NCI-H1417 (cell line): ENCODE measurements at regions not wholly inside any gene's neighbourhood (a gene's known extent, or its start where the extent isn't known, plus 50 kb on each side); places are given as distances from the start of the nearest gene placed in this dataset.

Experiments used
- DNase-seq, 3 experiments: peaks; one replicate each; lab custom pipeline; 2025; lab: John Stamatoyannopoulos, UW

GRCh38 chr13:32910530-32910929 lies 105.7 kb upstream of the KL start:
- no peak for DNase-seq

DNA sequence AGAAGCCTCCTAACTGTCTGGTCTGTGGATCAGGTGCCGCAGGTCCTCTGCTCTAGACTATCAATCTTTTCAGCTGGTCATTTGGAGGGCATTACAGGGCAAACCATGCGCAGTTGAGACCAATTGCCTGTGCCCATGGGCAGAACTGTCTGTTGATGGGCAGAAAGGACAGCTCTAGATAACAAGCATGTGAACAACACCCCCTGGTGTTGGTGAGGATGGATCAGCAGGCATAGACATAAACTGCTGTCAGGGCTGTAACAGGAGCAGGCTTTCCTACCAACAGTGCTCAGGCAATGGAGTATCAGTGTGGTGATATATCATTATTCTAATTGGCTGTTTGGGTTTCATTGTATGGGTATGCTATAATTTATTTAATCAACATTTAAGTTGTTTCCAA lies 104.7 kb upstream of the KL start:
- peak; percentile 2 to 71 (median 19) for DNase-seq

GRCh38 chr13:32914686-32915085 lies 101.5 kb upstream of the KL start:
- no peak for DNase-seq

GRCh38 chr13:32917504-32917903 lies 98.7 kb upstream of the KL start:
- no peak for DNase-seq

- DNase-seq: no peak
Observed at GRCh38 chr13:32923725-32924124, 92.5 kb upstream of the KL start.

DNA sequence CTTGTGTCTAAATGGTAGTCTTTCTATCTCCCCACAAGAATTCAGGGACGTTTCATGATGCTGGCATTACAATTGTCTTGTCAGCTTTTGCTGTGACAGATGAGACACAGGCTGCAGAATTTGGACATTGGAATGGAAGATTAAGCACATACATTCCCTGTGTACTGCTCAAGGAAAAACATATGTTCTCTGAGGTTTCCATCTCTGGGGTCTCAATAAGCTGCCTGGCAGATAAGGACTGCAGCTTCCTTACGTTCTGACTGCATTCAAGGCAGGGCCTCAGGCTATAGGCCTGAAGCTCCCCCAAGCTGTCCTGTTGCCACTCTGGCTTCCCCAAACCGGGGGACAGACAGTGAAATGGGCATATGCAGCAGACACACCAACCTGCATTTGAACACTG lies 91.3 kb upstream of the KL start:
- no peak for DNase-seq

DNA sequence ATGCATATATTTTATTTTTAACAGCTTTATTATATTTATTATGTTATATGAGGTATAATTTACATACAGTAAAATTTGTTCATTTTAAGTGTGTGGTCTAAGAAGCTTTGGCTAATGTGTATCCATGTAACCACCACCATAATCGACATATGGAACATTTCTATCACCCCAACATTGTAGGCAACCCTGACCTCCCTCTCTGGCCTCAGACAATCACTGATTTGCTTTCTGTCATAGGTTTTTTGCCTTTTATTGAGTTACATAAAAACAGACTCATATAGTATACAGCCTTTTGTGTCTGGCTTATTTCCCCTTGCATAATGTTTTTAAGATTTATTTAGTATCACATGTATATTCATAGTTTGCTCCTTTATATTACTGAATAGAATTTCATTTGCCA lies 90.7 kb upstream of the KL start:
- DNase-seq: no peak

DNA sequence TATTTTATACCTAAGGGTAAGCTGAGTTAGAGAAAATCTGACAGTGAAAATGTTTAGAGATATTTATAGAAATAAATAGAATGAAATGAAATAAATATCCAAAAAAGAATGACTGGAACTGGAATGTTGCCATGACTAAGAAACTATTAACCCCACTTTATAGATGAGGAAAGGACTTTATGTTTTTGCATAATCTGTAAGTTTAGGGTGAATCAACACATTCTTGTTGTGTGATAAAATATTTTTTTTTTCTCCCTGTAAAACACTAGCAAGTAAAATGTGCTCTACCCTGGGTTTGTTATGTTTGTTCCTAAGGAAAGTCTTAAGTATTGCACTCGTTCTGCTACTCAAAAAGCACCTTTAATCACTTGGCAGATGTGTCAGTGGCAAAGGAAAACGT lies 83.8 kb upstream of the KL start:
- DNase-seq: no peak

- DNase-seq: no peak
Observed at GRCh38 chr13:32936716-32937115, 79.5 kb upstream of the KL start.

GRCh38 chr13:32938314-32938713 lies 77.9 kb upstream of the KL start:
- DNase-seq: no peak

DNA sequence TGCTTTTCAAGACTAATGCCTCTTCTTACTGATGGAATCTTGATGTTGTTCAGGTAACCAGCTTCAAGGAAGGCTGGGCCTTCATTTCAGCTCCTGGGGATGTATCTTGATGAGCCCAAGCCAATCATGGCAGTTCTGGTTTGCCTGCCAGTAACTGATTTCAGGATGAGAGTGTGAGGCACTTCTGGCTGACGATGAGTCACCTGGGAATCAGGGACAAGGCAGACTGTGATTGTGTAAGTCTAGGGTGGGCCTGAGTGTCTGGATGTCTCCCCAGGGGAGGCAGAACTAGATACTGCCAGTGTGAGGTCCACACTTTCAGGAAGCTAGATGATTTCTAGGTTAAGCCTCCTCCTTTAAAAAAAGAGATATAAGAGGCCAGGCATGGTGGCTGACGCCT lies 77.3 kb upstream of the KL start:
- no peak for DNase-seq

GRCh38 chr13:32940601-32941000 lies 75.6 kb upstream of the KL start:
- peak in 1 of 3 experiments; percentile 26 for DNase-seq

- no peak for DNase-seq
Observed at GRCh38 chr13:32941368-32941767, 74.9 kb upstream of the KL start.

DNA sequence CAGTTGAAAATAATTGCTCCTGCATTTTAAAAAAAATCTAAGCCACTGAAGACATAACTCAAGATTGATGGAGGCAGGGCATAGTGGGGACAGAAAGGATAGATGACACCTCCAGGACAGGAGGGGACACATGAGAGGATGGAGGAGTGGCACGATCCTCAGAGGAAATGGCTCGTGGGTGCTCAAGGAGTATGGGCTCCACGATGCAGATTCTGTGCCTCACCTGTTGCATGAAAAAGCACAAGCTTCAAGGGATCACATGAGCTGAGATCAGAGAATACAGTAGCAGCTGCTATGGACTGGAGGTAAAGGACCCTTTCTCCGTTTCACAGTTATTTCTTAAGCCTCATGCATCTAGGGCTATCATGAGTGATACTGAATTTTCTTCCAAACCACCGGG lies 69.7 kb upstream of the KL start:
- no peak for DNase-seq

GRCh38 chr13:32947411-32948276 lies 68.6 kb upstream of the KL start:
- DNase-seq: peak; percentile 58 to 93 (median 58)

GRCh38 chr13:32949820-32950219 lies 66.4 kb upstream of the KL start:
- no peak for DNase-seq

- peak in 2 of 3 experiments; percentile 44 to 78 for DNase-seq
Observed at GRCh38 chr13:32951580-32951979, 64.6 kb upstream of the KL start.

DNA sequence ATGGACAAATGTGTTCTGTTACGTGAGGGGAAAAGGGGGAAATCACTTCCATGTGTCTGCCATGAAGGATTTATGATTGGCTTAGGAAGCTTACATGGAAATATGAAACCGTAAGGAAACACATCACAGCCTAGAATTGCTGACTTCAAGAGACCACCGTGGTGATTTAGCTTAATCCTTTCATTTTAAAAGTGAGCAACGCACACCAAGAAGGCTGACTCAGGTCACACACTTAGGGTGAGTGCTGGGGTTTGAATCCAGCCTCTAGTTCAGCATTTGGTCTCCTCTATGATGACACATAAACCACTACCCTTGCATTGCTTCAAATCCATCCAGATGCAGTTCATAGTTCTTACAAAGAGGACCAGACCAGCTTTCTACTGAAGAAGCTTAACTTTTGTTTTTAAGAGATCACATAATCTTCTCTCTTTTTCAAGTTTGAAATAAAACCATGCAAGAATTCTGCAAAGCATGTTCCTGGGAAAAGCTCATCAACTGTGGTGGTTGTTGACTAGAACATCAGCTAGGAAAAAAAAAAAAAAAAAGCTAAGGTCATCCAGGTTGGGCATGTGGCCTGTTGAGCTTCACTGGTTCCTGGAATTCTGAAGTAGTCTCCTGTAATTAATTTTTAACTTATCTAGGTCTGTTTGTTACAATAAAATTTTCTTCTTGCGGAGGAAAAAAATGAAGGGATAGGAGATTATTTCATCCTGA lies 60.2 kb upstream of the KL start:
- no peak for DNase-seq

- no peak for DNase-seq
Observed at GRCh38 chr13:32956595-32956933, 59.7 kb upstream of the KL start.

DNA sequence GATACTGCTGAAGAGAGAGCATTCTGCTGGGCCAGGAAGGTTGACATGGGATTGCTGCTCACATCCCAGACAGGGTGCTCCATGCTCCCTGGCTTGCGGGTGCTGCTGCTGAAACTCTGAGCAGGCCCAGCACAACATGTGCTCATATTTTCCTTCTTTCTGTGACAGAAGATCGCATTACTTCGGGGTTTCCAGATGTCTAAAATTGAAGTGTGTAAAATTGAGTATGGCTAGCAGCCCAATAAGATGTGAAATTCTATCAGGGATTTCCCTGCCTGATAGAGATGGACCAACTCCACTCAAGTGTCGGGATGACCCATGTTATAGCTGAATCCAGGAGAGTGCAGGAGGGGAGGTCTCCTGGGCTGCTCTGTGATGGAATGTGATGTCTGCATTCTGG lies 55.6 kb upstream of the KL start:
- DNase-seq: no peak

DNA sequence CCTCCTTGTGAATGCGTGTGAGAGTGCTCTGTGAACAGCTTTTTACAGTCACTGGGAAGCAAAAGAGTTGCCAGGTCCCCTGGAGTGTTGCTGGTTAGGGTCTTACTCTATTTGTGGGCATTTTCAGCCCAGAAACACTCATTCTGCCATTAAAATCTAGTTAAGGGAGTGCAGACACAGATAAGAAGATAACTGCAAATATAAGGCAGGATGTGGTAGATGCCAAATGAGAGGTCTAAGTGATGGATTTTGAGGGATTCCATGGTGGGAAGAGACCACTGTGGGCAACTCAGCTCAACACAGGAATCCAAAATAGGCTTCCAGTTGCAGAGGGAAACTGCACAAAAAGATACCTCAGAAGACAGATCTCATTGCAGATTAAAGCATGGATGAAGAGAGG lies 54.5 kb upstream of the KL start:
- DNase-seq: no peak

DNA sequence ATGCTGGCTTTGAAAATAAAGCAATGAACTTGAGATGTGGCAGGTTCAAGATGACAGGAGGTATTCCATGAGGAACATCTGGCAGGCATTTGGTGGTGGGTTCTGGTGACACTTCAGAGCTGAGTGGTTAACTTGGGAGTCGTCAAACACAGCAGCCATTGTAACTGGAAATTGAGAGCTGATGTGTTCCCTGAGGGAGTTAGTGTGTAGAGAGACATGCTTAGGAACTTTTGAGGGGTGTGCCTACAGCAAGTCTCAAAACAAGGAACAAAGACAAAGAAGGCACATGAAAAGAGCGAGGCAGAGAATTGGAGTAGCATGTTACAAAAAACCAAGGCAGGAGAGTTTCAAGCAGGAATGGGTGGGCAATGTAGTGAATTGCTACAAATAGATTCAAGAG lies 53.9 kb upstream of the KL start:
- no peak for DNase-seq

DNA sequence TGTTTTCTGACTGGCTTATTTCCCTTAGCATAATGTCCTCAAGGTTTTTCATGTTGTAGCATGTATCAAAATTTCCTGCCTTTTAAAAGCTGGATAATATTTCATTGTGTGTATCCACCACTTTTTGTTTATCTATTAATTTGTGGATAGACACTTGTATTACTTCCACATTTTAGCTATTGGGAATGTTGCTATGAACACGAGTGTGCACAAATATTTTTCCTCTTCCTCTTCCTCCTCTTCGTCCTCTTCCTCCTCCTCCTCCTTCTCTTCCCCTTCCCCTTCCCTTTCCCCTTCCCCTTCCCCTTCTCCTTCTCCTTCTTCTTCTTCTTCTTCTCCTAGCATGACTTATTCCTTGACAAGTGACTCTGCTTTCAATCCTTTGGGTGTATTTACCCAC lies 51.2 kb upstream of the KL start:
- DNase-seq: no peak
